ENCODE measurements at regions not wholly inside any gene's neighbourhood (a gene's known extent, or its start where the extent isn't known, plus 50 kb on each side); places are given as distances from the start of the nearest gene placed in this dataset.

GRCh38 chr21:28747464-28747863 is 245.2 kb downstream of the LTN1 start:
- Mint-ChIP-seq H3K36me3 (ENCODE audit: insufficient read depth, unreplicated experiment) (no peaks in the 10 kb centered on the region), H3K27ac (ENCODE audit: low read depth, unreplicated experiment) (no peak overlapping the region), H3K9me3 (ENCODE audit: unreplicated experiment) (no peaks in the 10 kb centered on the region), H3K4me1 (ENCODE audit: insufficient read depth, unreplicated experiment) (no peaks in the 10 kb centered on the region), H3K27me3 (ENCODE audit: insufficient read depth, unreplicated experiment) (no peaks in the 10 kb centered on the region), H3K4me3 (ENCODE audit: unreplicated experiment) (no peak overlapping the region)
- TF ChIP-seq CTCF (IDR thresholded peaks at IDR 0.05; ENCODE audit: unreplicated experiment): no peak
- no peak for DNase-seq (ENCODE audit: unreplicated experiment)
- intact Hi-C loops (cut with micrococcal nuclease): no loop called here
- POLR2A ChIA-PET: interaction anchor here (0.7 kb wide), 1 partner anchor 34 kb away, joined by 3 read pairs; no protein-coding TSS in a partner anchor
- BruUV-seq (replicated peaks): no TSS peak
- CTCF ChIA-PET: interaction anchor here (0.6 to 4.5 kb wide), 3 partner anchors 232 to 1047 kb away, joined by 3 to 111 read pairs (median 5); no protein-coding TSS in a partner anchor

- Mint-ChIP-seq H3K9me3 (ENCODE audit: unreplicated experiment) (no peaks in the 10 kb centered on the region), H3K4me3 (ENCODE audit: unreplicated experiment) (no peak overlapping the region), H3K27ac (ENCODE audit: low read depth, unreplicated experiment) (no peak overlapping the region), H3K4me1 (ENCODE audit: insufficient read depth, unreplicated experiment) (no peaks in the 10 kb centered on the region), H3K27me3 (ENCODE audit: insufficient read depth, unreplicated experiment) (no peaks in the 10 kb centered on the region), H3K36me3 (ENCODE audit: insufficient read depth, unreplicated experiment) (no peaks in the 10 kb centered on the region)
- intact Hi-C loops (cut with micrococcal nuclease): no loop called here
- POLR2A ChIA-PET: interaction anchor here (0.6 to 2.0 kb wide), 6 partner anchors 104 to 1903 kb away, joined by 3 to 8 read pairs (median 4); no protein-coding TSS in a partner anchor
- no peak for DNase-seq (ENCODE audit: unreplicated experiment)
- no peak for TF ChIP-seq CTCF (IDR thresholded peaks at IDR 0.05; ENCODE audit: unreplicated experiment)
- no TSS peak for BruUV-seq (replicated peaks)
- CTCF ChIA-PET: interaction anchor here (0.5 to 7.5 kb wide), 90 partner anchors 9 to 1999 kb away, joined by 3 to 121 read pairs (median 4); a partner anchor contains a TSS
These were observed 246.5 kb downstream of the LTN1 start for GRCh38 chr21:28746166-28746565.

- no peaks in the 10 kb centered on the region for H3K4me1 Mint-ChIP-seq (ENCODE audit: insufficient read depth, unreplicated experiment)
- no peak overlapping the region for H3K4me3 Mint-ChIP-seq (ENCODE audit: unreplicated experiment)
- ChIA-PET CTCF (interaction anchor here (0.5 to 7.5 kb wide), 123 partner anchors 9 to 1999 kb away, joined by 3 to 121 read pairs (median 4); partner anchors contain the start of gene ADAMTS1), POLR2A (interaction anchor here (0.6 to 2.0 kb wide), 15 partner anchors 9 to 1902 kb away, joined by 3 to 8 read pairs (median 3); no protein-coding TSS in a partner anchor)
- no peaks in the 10 kb centered on the region for H3K27me3 Mint-ChIP-seq (ENCODE audit: insufficient read depth, unreplicated experiment)
- no peak overlapping the region for H3K27ac Mint-ChIP-seq (ENCODE audit: low read depth, unreplicated experiment)
- no peaks in the 10 kb centered on the region for H3K9me3 Mint-ChIP-seq (ENCODE audit: unreplicated experiment)
- BruUV-seq (replicated peaks): no TSS peak
- TF ChIP-seq CTCF (IDR thresholded peaks at IDR 0.05; ENCODE audit: unreplicated experiment): peak; percentile 88
- DNase-seq (ENCODE audit: unreplicated experiment): peak; percentile 84
- intact Hi-C loops (cut with micrococcal nuclease): loop anchor here (1.0 to 2.0 kb wide), 8 partner anchors 48 to 1896 kb away; no protein-coding TSS in a partner anchor
- H3K36me3 Mint-ChIP-seq (ENCODE audit: insufficient read depth, unreplicated experiment): no peaks in the 10 kb centered on the region
These were observed 247.3 kb downstream of the LTN1 start for GRCh38 chr21:28745131-28746016.

- no peaks in the 10 kb centered on the region for H3K36me3 Mint-ChIP-seq (ENCODE audit: insufficient read depth, unreplicated experiment)
- no peaks in the 10 kb centered on the region for H3K4me1 Mint-ChIP-seq (ENCODE audit: insufficient read depth, unreplicated experiment)
- H3K4me3 Mint-ChIP-seq (ENCODE audit: unreplicated experiment): no peak overlapping the region
- no TSS peak for BruUV-seq (replicated peaks)
- POLR2A ChIA-PET: interaction anchor here (1.3 kb wide), 1 partner anchor 8 kb away, joined by 4 read pairs; no protein-coding TSS in a partner anchor
- CTCF ChIA-PET: interaction anchor here (0.6 to 7.5 kb wide), 8 partner anchors 196 to 1893 kb away, joined by 3 to 121 read pairs (median 20); no protein-coding TSS in a partner anchor
- DNase-seq (ENCODE audit: unreplicated experiment): no peak
- no peak overlapping the region for H3K27ac Mint-ChIP-seq (ENCODE audit: low read depth, unreplicated experiment)
- TF ChIP-seq CTCF (IDR thresholded peaks at IDR 0.05; ENCODE audit: unreplicated experiment): no peak
- no peaks in the 10 kb centered on the region for H3K27me3 Mint-ChIP-seq (ENCODE audit: insufficient read depth, unreplicated experiment)
- intact Hi-C loops (cut with micrococcal nuclease): loop anchor here (2.0 kb wide), 1 partner anchor 1179 kb away; no protein-coding TSS in a partner anchor
- H3K9me3 Mint-ChIP-seq (ENCODE audit: unreplicated experiment): no peaks in the 10 kb centered on the region
These were observed 249.0 kb downstream of the LTN1 start for GRCh38 chr21:28743723-28744122.

Data from MCF 10A (cell line).